HG02884 (cell line): ENCODE measurements at regions not wholly inside any gene's neighbourhood (a gene's known extent, or its start where the extent isn't known, plus 50 kb on each side); places are given as distances from the start of the nearest gene placed in this dataset.
A peak's percentile ranks its signal among the peaks of the same experiment; 100 is the strongest.
"Not testable (repeated sequence)": the region's sequence is repeated elsewhere in the genome, so short reads cannot be mapped to it uniquely, and the experiment has no call there.

Experiments
- ATAC-seq: cut with Tn5 transposase; IDR thresholded peaks from one replicate; pipeline ENCODE4 v1.9.1; 2021; ENCODE audit warnings: mild to moderate bottlenecking, moderate library complexity; ENCODE audit not compliant: unreplicated experiment

DNA sequence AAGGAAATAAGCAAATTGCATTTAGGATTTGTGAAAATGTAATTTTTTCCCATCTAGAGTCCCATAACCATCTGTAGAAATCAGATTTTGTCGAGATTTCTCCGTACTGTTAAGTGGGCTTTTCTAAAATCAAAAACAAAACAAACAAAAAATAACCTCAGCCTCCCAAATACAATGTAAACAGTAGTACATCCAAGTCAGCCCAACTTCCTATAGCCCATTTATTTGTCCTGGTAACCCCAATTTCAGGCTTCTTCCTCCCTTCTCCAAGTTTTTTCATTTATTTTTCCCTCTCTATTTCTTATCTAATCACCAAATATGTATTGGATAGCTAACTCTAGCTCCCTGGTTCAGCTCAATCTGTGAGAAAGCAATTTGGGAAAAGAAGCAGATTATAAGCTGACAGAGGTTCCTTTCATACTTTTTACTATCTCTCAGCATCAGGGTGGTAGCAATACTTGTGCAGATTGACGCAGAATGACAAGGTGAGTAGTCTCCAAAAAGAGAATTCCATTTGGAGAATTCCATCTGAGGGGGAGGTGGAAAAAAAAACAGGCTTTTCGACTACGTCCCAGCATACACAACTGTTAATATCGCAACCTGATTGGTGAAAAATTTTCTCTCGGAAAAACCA lies 132.6 kb upstream of the BTN3A2 start:
- ATAC-seq: no peak

DNA sequence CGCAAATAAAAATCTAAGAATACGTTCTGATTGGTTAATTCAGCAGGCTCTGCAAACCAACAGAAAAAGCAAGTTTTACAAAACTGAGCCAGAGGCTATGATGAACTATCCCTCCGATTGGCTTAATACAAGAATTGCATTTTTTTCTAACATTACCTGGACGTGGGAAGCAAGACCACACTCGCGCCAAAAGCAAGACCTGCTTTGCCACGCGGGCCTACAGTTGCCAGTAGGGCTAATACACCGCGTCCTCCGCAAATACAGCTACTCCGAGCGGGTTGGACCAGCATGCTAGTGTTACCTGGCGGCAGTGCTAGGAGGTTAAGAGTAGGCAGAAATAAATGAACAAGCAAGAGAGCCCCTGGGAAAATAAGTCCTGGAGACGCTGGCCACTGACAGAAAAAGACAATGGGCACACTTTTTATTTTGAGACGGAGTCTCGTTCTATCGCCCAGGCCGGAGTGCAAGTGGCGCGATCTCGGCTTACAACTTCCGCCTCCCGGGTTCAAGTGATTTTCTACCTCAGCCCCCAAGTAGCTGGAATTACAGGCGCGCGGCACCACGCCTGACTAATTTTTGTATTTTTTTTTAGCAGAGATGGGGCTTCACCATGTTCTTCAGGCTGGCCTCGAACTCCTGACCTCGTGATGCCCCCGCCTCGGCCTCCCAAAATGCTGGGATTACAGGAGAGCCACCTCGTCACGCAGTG lies 131.9 kb upstream of the BTN3A2 start:
- ATAC-seq: no peak

GRCh38 chr6:26233649-26234420 lies 131.2 kb upstream of the BTN3A2 start:
- peak; percentile 34 for ATAC-seq

DNA sequence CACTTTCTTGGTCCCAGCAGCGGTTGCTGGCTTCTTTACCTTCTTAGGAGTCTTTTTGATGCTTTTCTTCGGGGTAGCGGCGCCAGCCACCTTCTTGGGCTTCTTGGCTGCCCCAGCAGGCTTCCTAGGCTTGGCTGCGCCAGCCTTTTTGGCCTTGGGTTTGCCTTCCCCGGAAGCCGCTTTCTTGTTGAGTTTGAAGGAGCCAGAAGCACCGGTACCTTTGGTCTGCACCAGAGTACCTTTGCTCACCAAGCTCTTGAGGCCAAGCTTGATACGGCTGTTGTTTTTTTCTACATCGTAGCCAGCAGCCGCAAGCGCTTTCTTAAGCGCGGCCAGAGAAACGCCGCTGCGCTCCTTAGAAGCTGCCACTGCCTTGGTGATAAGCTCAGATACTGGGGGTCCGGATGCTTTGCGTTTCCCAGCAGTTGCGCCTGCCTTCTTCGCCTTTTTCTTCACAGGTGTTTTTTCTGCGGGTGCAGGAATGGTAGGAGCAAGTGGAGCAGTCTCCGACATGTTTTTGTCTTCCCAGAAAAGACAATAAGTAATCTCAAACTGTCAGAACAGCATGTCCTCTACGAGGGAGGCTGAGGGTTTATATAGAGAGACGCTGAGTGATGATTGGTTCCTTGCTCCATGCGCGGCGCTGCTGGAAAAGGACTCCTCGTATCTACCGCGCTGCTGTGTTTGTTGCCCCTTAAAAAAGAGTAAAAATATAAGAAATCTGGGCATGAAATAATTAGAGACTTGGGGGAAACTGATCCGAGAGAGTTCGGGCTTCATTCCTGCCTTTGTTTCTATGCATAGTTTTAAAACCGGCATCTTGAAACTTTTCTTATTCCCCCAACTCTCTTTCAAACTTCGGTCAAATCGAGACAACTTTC lies 130.3 kb upstream of the BTN3A2 start:
- peak; percentile 41 for ATAC-seq

GRCh38 chr6:26235302-26235670 lies 129.7 kb upstream of the BTN3A2 start:
- ATAC-seq: no peak

- not testable (repeated sequence) for ATAC-seq
These were observed 125.6 kb upstream of the BTN3A2 start for GRCh38 chr6:26239415-26239814.

DNA sequence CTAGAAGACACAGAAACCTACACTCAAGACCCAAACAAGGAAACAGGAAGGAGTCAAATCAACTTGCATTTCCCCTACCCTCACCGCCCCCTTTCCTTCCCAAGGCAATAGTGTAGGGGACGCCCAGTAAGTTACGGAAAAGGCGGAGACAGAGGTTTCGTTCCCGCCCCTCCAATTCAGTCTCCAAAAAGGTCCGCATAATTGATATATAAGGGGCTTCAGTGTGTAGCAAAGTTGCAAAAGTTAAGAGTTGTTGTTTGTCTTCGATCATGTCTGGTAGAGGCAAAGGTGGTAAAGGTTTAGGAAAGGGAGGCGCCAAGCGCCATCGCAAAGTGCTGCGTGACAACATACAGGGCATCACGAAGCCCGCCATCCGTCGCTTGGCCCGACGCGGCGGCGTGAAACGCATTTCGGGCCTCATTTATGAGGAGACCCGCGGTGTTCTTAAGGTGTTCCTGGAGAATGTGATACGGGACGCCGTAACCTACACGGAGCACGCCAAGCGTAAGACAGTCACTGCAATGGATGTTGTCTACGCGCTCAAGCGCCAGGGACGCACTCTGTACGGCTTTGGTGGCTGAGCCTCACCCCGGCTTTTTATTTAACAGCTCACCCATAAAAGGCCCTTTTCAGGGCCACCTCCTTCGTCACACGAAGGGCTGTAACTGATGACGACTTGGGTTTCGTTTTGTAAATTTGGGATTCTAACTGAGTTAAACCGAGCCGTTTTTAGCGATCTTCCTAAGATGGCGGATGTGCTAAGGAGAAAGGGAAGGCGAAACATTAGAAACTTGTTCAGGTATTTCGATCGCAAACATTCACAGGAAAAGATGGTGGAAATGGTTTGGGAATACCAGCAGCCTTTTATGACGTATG lies 124.6 kb upstream of the BTN3A2 start:
- ATAC-seq: peak; percentile 58

- ATAC-seq: peak; percentile 9
These were observed 123.7 kb upstream of the BTN3A2 start for GRCh38 chr6:26241033-26241895.

GRCh38 chr6:26243132-26243531 lies 121.9 kb upstream of the BTN3A2 start:
- no peak for ATAC-seq

DNA sequence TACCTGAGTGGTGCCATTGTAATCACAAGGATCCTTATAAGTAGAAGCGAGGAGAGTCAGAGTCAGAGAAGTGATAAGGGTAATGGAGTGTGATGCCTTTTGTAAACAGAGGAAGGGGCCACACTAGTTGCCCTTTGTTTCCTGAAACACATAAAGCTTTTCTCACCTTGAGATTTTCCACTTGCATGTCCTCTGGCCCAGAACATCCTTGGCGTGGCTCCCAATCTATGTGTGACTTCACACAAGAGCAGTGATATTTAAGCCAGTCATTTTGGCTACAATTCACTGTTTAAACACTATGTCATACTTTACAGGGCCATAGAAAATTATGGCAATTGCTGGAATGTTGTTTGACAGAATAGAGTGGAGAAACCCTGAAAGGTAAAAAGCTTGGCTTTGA lies 121.2 kb upstream of the BTN3A2 start:
- no peak for ATAC-seq

- no peak for ATAC-seq
These were observed 118.9 kb upstream of the BTN3A2 start for GRCh38 chr6:26246058-26246457.

DNA sequence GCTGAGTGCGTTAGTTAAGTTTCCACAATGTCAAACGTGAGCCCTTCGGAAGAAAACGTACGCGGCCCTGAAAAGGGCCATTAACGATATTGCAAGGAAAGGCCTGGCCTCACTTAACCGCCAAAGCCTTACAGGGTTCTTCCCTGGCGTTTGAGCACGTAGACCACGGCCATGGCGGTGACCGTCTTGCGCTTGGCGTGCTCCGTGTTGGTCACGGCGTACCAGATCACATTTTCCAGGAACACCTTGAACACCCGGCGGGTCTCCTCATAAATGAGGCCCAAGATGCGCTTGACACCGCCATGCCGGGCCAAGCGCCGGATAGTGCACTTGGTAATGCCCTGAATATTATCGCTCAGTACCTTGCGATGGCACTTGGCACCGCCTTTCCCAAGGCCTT lies 118.4 kb upstream of the BTN3A2 start:
- no peak for ATAC-seq

- peak; percentile 25 for ATAC-seq
These were observed 115.4 kb upstream of the BTN3A2 start for GRCh38 chr6:26249707-26249956.

GRCh38 chr6:26249957-26250697 lies 114.9 kb upstream of the BTN3A2 start:
- ATAC-seq: peak; percentile 38

DNA sequence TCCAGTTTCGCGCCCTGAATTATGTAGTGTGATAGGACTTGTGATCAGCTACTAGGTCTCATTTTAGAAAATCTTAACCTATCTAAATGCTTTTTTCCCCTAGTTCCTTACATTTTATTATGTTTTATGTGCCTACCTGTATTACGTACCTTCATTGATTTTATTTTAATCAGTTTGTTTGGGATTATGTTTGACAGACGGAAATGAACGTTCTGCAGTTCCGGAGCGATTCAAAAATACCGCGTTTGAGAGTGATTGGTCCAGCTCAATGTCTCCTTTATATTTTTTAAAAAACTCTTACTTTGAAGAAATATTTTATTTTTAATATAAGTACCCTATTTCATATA lies 114.3 kb upstream of the BTN3A2 start:
- ATAC-seq: no peak

GRCh38 chr6:26251354-26252076 lies 113.5 kb upstream of the BTN3A2 start:
- ATAC-seq: peak; percentile 48

- ATAC-seq: no peak
These were observed 112.9 kb upstream of the BTN3A2 start for GRCh38 chr6:26252077-26252472.

GRCh38 chr6:26254724-26255123 lies 110.3 kb upstream of the BTN3A2 start:
- no peak for ATAC-seq
